K562 (cell line): ENCODE measurements at regions not wholly inside any gene's neighbourhood (a gene's known extent, or its start where the extent isn't known, plus 50 kb on each side); places are given as distances from the start of the nearest gene placed in this dataset.

Experiments
- ATAC-seq: fragments of 200-7000 bp; cut with Tn5 transposase; 3 replicates; pipeline ENCODE4 v1.9.1; 2020; ENCODE audit warnings: moderate library complexity
- BruUV-seq: library from RNA; stranded (reverse); fragments of 400-500 nt; replicated peaks from 2 replicates; lab custom pipeline; 2021; lab: Mats Ljungman, UMichigan
- CTCF ChIA-PET: fragments of 300-600 bp; formaldehyde crosslinking; extraction: SDS; loops from one replicate; lab custom pipeline; 2021; ENCODE audit warnings: low intra/inter-chr PET ratio; lab: Yijun Ruan, JAX
- POLR2A ChIA-PET: fragments of 300-600, 350-650 bp; sonication (Branson Sonifier 250); formaldehyde crosslinking; extraction: SDS; loops from one replicate; lab custom pipeline; 2021; ENCODE audit warnings: antibody characterized with exemption, inconsistent platforms; lab: Yijun Ruan, JAX
- DNase-seq, 4 experiments: peaks; one replicate each; pipeline versions ENCODE4 v3.0.0 to v3.0.0-alpha.2; 2011 to 2018; ENCODE audit warnings: low spot score in 3 of 4, mixed read lengths in 3 of 4; ENCODE audit errors: extremely low read depth in 1 of 4
- FAIRE-seq: peaks from 2 replicates; lab custom pipeline; 2011; peaks lifted over from hg19 to GRCh38; lab: Jason Lieb, UNC
- H2AFZ ChIP-seq: 2 replicates; pipeline ENCODE4 v1.6.0; 2011; ENCODE audit warnings: low read depth, low read length, control low read depth, inconsistent platforms
- H3K27ac ChIP-seq: fragments of 200-600 bp; 3 replicates; pipeline ENCODE4 v1.8.0; 2011; ENCODE audit warnings: low read depth, mild to moderate bottlenecking, control low read depth, inconsistent platforms, low read length, moderate library complexity, mixed read lengths; ENCODE audit errors: extremely low read depth
- H3K27me3 ChIP-seq, 2 experiments: fragments of 300-600 bp in 1 of 2; 2 replicates in 1 of 2; 3 replicates in 1 of 2; pipeline versions ENCODE4 v1.6.0 to v1.8.0; 2011; ENCODE audit warnings: inconsistent platforms in 2 of 2, low read length in 2 of 2, mild to moderate bottlenecking in 1 of 2, mixed read lengths in 1 of 2, moderate library complexity in 1 of 2; ENCODE audit not compliant: control insufficient read depth in 2 of 2, insufficient read depth in 2 of 2
- H3K36me3 ChIP-seq: fragments of 300-600 bp; 3 replicates; pipeline ENCODE4 v1.8.0; 2011; ENCODE audit warnings: mild to moderate bottlenecking, low read length, inconsistent platforms; ENCODE audit not compliant: control insufficient read depth, insufficient read depth
- H3K4me1 ChIP-seq, 2 experiments: fragments of 200-600 bp in 1 of 2; replicated peaks in 1 of 2; 2 replicates in 1 of 2; 3 replicates in 1 of 2; pipeline versions ENCODE4 v1.5.1 to v1.8.0; 2011; ENCODE audit warnings: inconsistent platforms in 2 of 2, low read length in 2 of 2, mild to moderate bottlenecking in 1 of 2, mixed read lengths in 1 of 2, moderate library complexity in 1 of 2; ENCODE audit not compliant: control insufficient read depth in 2 of 2, insufficient read depth in 2 of 2
- H3K4me2 ChIP-seq: 2 replicates; pipeline ENCODE4 v1.6.1; 2011; ENCODE audit warnings: low read length, control low read depth, inconsistent platforms, mixed read lengths; ENCODE audit not compliant: insufficient read depth
- H3K4me3 ChIP-seq: fragments of 200-600 bp; sonication (generic), shearing (Covaris generic); 2 replicates; pipeline ENCODE4 v1.5.1; 2016; ENCODE audit warnings: control low read depth, inconsistent platforms
- H3K79me2 ChIP-seq: fragments of 200-600 bp; 3 replicates; pipeline ENCODE4 v1.8.0; 2011; ENCODE audit warnings: low read length, inconsistent platforms; ENCODE audit not compliant: control insufficient read depth, insufficient read depth
- H3K9ac ChIP-seq, 2 experiments: 2 replicates each; pipeline versions ENCODE4 v1.6.0 to v1.6.1; 2011; ENCODE audit warnings: low read depth in 2 of 2, low read length in 2 of 2, control low read depth in 1 of 2, inconsistent platforms in 1 of 2, mild to moderate bottlenecking in 1 of 2, mixed read lengths in 1 of 2; ENCODE audit not compliant: insufficient read depth in 1 of 2
- H3K9me1 ChIP-seq: one replicate; pipeline ENCODE4 v1.6.0; 2011; ENCODE audit warnings: inconsistent platforms, mild to moderate bottlenecking, low read length, moderate library complexity; ENCODE audit not compliant: control insufficient read depth, insufficient read depth
- H3K9me3 ChIP-seq: replicated peaks from 2 replicates; pipeline ENCODE4 v1.5.1; 2011; ENCODE audit warnings: low read depth, low read length, inconsistent platforms; ENCODE audit not compliant: control insufficient read depth, insufficient read depth
- H4K20me1 ChIP-seq: replicated peaks from 2 replicates; pipeline ENCODE4 v1.6.1; 2011; ENCODE audit warnings: low read length, inconsistent platforms, mixed read lengths; ENCODE audit not compliant: control insufficient read depth, insufficient read depth
- ADNP ChIP-seq: fragments of 200-800 bp; sonication (Bioruptor generic); IDR thresholded peaks from 2 replicates; pipeline ENCODE4 v1.6.1; 2016; ENCODE audit warnings: missing genetic modification characterization, missing compliant biosample characterization
- ARID1B ChIP-seq: fragments of 450-650 bp; IDR thresholded peaks from 2 replicates; pipeline ENCODE4 v1.6.1; 2016; ENCODE audit warnings: antibody characterized with exemption, mild to moderate bottlenecking, inconsistent platforms
- ARID2 ChIP-seq: fragments of 450-650 bp; IDR thresholded peaks from 2 replicates; pipeline ENCODE4 v1.6.1; 2017; ENCODE audit warnings: antibody characterized with exemption, mild to moderate bottlenecking
- NFIC ChIP-seq: fragments of 450-650 bp; IDR thresholded peaks from 2 replicates; pipeline ENCODE4 v1.6.1; 2017; ENCODE audit warnings: mild to moderate bottlenecking, inconsistent platforms
- WGBS: fragments of 100-300 bp; shearing (Covaris generic); methylation state at CpG from one replicate; pipeline ENCODE4 v1.1.6; 2016; ENCODE audit warnings: low coverage, mixed read lengths; ENCODE audit not compliant: insufficient coverage; ENCODE audit errors: missing lambda C conversion rate; 5-methylcytosine and 5-hydroxymethylcytosine counted together
- in situ Hi-C: fragments of 300-500 bp; cut with MboI; formaldehyde crosslinking; loops from 4 replicates; pipeline ENCODE4 v1.15.0; 2018; ENCODE audit warnings: inconsistent platforms, mixed read lengths
- intact Hi-C: fragments of 100-400 bp; cut with micrococcal nuclease; formaldehyde crosslinking; loops from 2 replicates; pipeline ENCODE4 v1.14.2; 2022
- TF ChIP-seq, protein P1 (sequence below): fragments of 450-650 bp; IDR thresholded peaks from 2 replicates; pipeline ENCODE4 v1.6.1; 2016; ENCODE audit warnings: low read depth
- TF ChIP-seq, protein P2 (sequence below): fragments of 200-800 bp; sonication (Bioruptor generic); IDR thresholded peaks from 2 replicates; pipeline ENCODE4 v1.6.1; 2017; ENCODE audit warnings: missing genetic modification characterization, missing compliant biosample characterization

DNA sequence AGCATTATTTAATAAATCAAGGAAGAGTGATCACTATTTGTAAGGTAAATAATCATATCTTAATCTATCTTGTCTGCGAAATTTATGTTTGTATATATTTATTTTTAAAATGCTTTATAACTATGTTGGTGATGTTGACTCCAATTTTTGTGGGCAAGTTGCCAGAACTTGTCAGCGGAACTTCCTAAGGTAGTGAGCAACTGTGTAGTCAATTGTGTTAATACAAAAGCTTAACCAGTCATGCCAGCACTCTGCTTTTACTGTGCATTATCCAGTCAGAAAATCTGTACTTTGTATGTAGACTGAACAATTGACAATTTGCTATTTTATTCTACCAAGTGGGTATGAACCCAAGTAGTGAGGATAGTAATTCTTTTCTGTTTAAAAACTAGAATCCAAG lies 61.9 kb upstream of the RND3 start:
- ATAC-seq (no peak), DNase-seq (no peak), FAIRE-seq (no peak)
- ChIA-PET POLR2A (no interaction called here), CTCF (no interaction called here)
- Histone ChIP-seq H3K79me2 (no peaks in the 10 kb centered on the region), H3K9me3 (no peaks in the 10 kb centered on the region), H3K9me1 (no peaks in the 10 kb centered on the region), H3K27ac (no peak overlapping the region), H3K9ac (no peak overlapping the region), H3K4me2 (no peak overlapping the region), H2AFZ (no peak overlapping the region), H3K4me3 (no peak overlapping the region), H3K4me1 (no peaks in the 10 kb centered on the region), H3K36me3 (no peaks in the 10 kb centered on the region), H3K27me3 (no peaks in the 10 kb centered on the region), H4K20me1 (no peaks in the 10 kb centered on the region)
- in situ Hi-C loops, result no loop called here
- intact Hi-C loops, result no loop called here
- no TSS peak for BruUV-seq
- no peak for TF ChIP-seq ARID2
- TF ChIP-seq, protein P1, sequence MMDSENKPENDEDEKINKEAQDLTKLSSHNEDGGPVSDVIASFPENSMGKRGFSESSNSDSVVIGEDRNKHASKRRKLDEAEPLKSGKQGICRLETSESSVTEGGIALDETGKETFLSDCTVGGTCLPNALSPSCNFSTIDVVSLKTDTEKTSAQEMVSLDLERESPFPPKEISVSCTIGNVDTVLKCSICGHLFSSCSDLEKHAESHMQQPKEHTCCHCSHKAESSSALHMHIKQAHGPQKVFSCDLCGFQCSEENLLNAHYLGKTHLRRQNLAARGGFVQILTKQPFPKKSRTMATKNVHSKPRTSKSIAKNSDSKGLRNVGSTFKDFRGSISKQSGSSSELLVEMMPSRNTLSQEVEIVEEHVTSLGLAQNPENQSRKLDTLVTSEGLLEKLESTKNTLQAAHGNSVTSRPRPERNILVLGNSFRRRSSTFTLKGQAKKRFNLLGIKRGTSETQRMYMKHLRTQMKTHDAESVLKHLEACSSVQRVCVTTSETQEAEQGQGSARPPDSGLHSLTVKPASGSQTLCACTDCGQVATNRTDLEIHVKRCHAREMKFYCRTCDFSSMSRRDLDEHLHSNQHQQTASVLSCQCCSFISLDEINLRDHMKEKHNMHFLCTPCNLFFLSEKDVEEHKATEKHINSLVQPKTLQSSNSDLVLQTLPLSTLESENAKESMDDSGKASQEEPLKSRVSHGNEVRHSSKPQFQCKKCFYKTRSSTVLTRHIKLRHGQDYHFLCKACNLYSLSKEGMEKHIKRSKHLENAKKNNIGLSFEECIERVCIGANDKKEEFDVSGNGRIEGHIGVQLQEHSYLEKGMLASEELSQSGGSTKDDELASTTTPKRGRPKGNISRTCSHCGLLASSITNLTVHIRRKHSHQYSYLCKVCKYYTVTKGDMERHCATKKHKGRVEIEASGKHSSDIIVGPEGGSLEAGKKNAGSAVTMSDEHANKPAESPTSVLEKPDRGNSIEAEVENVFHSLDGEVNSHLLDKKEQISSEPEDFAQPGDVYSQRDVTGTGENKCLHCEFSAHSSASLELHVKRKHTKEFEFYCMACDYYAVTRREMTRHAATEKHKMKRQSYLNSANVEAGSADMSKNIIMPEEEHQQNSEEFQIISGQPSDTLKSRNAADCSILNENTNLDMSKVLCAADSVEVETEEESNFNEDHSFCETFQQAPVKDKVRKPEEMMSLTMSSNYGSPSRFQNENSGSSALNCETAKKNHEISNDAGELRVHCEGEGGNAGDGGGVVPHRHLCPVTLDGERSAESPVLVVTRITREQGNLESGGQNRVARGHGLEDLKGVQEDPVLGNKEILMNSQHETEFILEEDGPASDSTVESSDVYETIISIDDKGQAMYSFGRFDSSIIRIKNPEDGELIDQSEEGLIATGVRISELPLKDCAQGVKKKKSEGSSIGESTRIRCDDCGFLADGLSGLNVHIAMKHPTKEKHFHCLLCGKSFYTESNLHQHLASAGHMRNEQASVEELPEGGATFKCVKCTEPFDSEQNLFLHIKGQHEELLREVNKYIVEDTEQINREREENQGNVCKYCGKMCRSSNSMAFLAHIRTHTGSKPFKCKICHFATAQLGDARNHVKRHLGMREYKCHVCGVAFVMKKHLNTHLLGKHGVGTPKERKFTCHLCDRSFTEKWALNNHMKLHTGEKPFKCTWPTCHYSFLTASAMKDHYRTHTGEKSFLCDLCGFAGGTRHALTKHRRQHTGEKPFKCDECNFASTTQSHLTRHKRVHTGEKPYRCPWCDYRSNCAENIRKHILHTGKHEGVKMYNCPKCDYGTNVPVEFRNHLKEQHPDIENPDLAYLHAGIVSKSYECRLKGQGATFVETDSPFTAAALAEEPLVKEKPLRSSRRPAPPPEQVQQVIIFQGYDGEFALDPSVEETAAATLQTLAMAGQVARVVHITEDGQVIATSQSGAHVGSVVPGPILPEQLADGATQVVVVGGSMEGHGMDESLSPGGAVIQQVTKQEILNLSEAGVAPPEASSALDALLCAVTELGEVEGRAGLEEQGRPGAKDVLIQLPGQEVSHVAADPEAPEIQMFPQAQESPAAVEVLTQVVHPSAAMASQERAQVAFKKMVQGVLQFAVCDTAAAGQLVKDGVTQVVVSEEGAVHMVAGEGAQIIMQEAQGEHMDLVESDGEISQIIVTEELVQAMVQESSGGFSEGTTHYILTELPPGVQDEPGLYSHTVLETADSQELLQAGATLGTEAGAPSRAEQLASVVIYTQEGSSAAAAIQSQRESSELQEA, result no peak
- TF ChIP-seq, protein P2, sequence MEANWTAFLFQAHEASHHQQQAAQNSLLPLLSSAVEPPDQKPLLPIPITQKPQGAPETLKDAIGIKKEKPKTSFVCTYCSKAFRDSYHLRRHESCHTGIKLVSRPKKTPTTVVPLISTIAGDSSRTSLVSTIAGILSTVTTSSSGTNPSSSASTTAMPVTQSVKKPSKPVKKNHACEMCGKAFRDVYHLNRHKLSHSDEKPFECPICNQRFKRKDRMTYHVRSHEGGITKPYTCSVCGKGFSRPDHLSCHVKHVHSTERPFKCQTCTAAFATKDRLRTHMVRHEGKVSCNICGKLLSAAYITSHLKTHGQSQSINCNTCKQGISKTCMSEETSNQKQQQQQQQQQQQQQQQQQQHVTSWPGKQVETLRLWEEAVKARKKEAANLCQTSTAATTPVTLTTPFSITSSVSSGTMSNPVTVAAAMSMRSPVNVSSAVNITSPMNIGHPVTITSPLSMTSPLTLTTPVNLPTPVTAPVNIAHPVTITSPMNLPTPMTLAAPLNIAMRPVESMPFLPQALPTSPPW (CRISPR knock-in tag), result no peak
- peak; percentile 20; the same call in 1 of the 2 replicates for TF ChIP-seq NFIC
- TF ChIP-seq ARID1B, result no peak
- TF ChIP-seq ADNP (tag), result no peak
- 6% methylated on average over 2 of the region's 2 CpGs for WGBS
